Spleen (tissue), 11 donors: ENCODE measurements at regions not wholly inside any gene's neighbourhood (a gene's known extent, or its start where the extent isn't known, plus 50 kb on each side); places are given as distances from the start of the nearest gene placed in this dataset.

Experiments used
- DNase-seq: peaks from one replicate; pipeline ENCODE4 v3.0.0-alpha.2; 2020
- H3K27ac ChIP-seq, 8 donors: fragments of 200-600 bp; sonication (generic) in 7 of 8; 1 replicate in 4 of 8; 2 replicates in 4 of 8; pipeline versions ENCODE4 v1.5.0 to v1.8.0; 2016 to 2021; ENCODE audit warnings: inconsistent platforms in 4 of 8, mild to moderate bottlenecking in 4 of 8, moderate library complexity in 1 of 8
- H3K27me3 ChIP-seq, 7 donors: fragments of 200-600 bp; sonication (generic) in 6 of 7; replicated peaks in 1 of 7; 1 replicate in 4 of 7; 2 replicates in 3 of 7; pipeline versions ENCODE4 v1.5.0 to v1.8.0; 2016 to 2021; ENCODE audit warnings: inconsistent platforms in 3 of 7, mild to moderate bottlenecking in 1 of 7
- H3K36me3 ChIP-seq, 6 donors: fragments of 200-600 bp; sonication (generic) in 5 of 6; 1 replicate in 4 of 6; 2 replicates in 2 of 6; pipeline versions ENCODE4 v1.5.0 to v1.8.0; 2016 to 2021; ENCODE audit warnings: inconsistent platforms in 2 of 6
- H3K4me1 ChIP-seq, 6 donors: fragments of 200-600 bp; sonication (generic) in 5 of 6; 1 replicate in 3 of 6; 2 replicates in 3 of 6; pipeline versions ENCODE4 v1.5.0 to v1.8.0; 2016 to 2021; ENCODE audit warnings: inconsistent platforms in 3 of 6
- H3K4me3 ChIP-seq, 8 donors: fragments of 200-600 bp; sonication (generic) in 7 of 8; 1 replicate in 4 of 8; 2 replicates in 4 of 8; pipeline versions ENCODE4 v1.5.0 to v1.8.0; 2016 to 2021; ENCODE audit warnings: inconsistent platforms in 4 of 8, mild to moderate bottlenecking in 4 of 8, moderate library complexity in 2 of 8
- H3K9me3 ChIP-seq, 8 donors: fragments of 200-600 bp; sonication (generic) in 7 of 8; 1 replicate in 4 of 8; 2 replicates in 4 of 8; pipeline versions ENCODE4 v1.5.0 to v1.8.0; 2016 to 2021; ENCODE audit warnings: inconsistent platforms in 4 of 8
- CTCF ChIP-seq, 11 experiments: fragments of 200-600 bp in 7 of 11; fragments of 450-650 bp in 4 of 11; sonication (generic) in 4 of 11; IDR thresholded peaks in 8 of 11; conservative IDR thresholded peaks in 3 of 11; 1 replicate in 7 of 11; 2 replicates in 4 of 11; pipeline versions ENCODE4 v1.4.0 to v1.8.0; 2016 to 2021; ENCODE audit warnings: antibody characterized with exemption in 11 of 11, inconsistent platforms in 4 of 11, mild to moderate bottlenecking in 1 of 11
- POLR2A ChIP-seq, 3 donors: fragments of 450-650 bp; IDR thresholded peaks; one replicate each; pipeline ENCODE4 v1.5.1; 2017; ENCODE audit warnings: antibody characterized with exemption in 3 of 3, mild to moderate bottlenecking in 1 of 3
- POLR2AphosphoS5 ChIP-seq, 3 donors: sonication (generic); formaldehyde crosslinking; IDR thresholded peaks; one replicate each; pipeline ENCODE4 v1.5.1; 2017; ENCODE audit warnings: antibody characterized with exemption in 3 of 3
- WGBS, 5 donors: extraction: QIAGEN DNeasy Blood & Tissue Kit in 3 of 5; methylation state at CpG; one replicate each; pipeline versions ENCODE4 v1.1.5 to v1.1.7; 2013 to 2018; 5-methylcytosine and 5-hydroxymethylcytosine counted together
- intact Hi-C: fragments of 100-400 bp; cut with DNase I; formaldehyde crosslinking; loops from one replicate; pipeline ENCODE4 v1.15.0; 2023; ENCODE audit warnings: low total_unique reads
- donor health status: healthy with polysubstance abuse.
- donor health status: DM: no; HTN: no; CAD: no; lungs with moderate emphysema.
- donor health status: DM: no; HTN: no; CAD: no.
- donor health status: Bipolar disorder and iron deficiency.
- donor health status: healthy.
- donor health status: DM: no; HTN: no; CAD: no.
- donor health status: DM: yes; HTN: yes; CAD: no.

GRCh38 chr14:86237733-86238132 is 707.8 kb downstream of the FLRT2 start:
- TF ChIP-seq POLR2AphosphoS5 (IDR thresholded peaks at IDR 0.05) (no peak), CTCF (IDR thresholded peaks at IDR 0.05 in 8 of 11, conservative IDR thresholded peaks at IDR 0.05 in 3 of 11) (no peak), POLR2A (IDR thresholded peaks at IDR 0.05) (no peak)

GRCh38 chr14:86221755-86222154 is 691.8 kb downstream of the FLRT2 start:
- Histone ChIP-seq H3K9me3 (no peaks in the 10 kb centered on the region), H3K4me1 (no peaks in the 10 kb centered on the region), H3K4me3 (no peak overlapping the region), H3K36me3 (no peaks in the 10 kb centered on the region), H3K27me3 (no peaks in the 10 kb centered on the region), H3K27ac (no peak overlapping the region)
- no peak for DNase-seq
- TF ChIP-seq POLR2AphosphoS5 (IDR thresholded peaks at IDR 0.05), result no peak
- TF ChIP-seq POLR2A (IDR thresholded peaks at IDR 0.05), result no peak
- TF ChIP-seq CTCF (IDR thresholded peaks at IDR 0.05 in 8 of 11, conservative IDR thresholded peaks at IDR 0.05 in 3 of 11), result no peak
- WGBS, 5 donors, result 66 to 83% (median 79%) methylated on average over 3 of the region's 3 CpGs
- intact Hi-C loops, result no loop called here

More at GRCh38 chr14:86237733-86238132, 707.8 kb downstream of the FLRT2 start:
- Histone ChIP-seq H3K27ac (no peak overlapping the region), H3K4me3 (no peak overlapping the region), H3K4me1 (no peaks in the 10 kb centered on the region), H3K27me3 (no peaks in the 10 kb centered on the region), H3K9me3 (peaks cover 0 to 26% (median 14%) of the 10 kb centered on the region in 8 donors), H3K36me3 (no peaks in the 10 kb centered on the region)
- intact Hi-C loops, result no loop called here
- 66 to 77% (median 73%) methylated on average over 4 of the region's 4 CpGs for WGBS, 5 donors
- DNase-seq, result no peak

- Histone ChIP-seq H3K9me3 (no peaks in the 10 kb centered on the region), H3K4me1 (no peaks in the 10 kb centered on the region), H3K27me3 (no peaks in the 10 kb centered on the region), H3K4me3 (no peak overlapping the region), H3K36me3 (no peaks in the 10 kb centered on the region), H3K27ac (no peak overlapping the region)
- no peak for DNase-seq
- 63 to 80% (median 74%) methylated on average over 3 of the region's 3 CpGs for WGBS, 5 donors
- TF ChIP-seq CTCF (IDR thresholded peaks at IDR 0.05 in 8 of 11, conservative IDR thresholded peaks at IDR 0.05 in 3 of 11) (no peak), POLR2A (IDR thresholded peaks at IDR 0.05) (no peak), POLR2AphosphoS5 (IDR thresholded peaks at IDR 0.05) (no peak)
- intact Hi-C loops, result no loop called here
These were observed 691.1 kb downstream of the FLRT2 start for GRCh38 chr14:86221000-86221399.

- Histone ChIP-seq H3K4me1 (no peaks in the 10 kb centered on the region), H3K9me3 (no peaks in the 10 kb centered on the region), H3K27ac (no peak overlapping the region), H3K4me3 (no peak overlapping the region), H3K27me3 (no peaks in the 10 kb centered on the region), H3K36me3 (no peaks in the 10 kb centered on the region)
- intact Hi-C loops, result no loop called here
- DNase-seq, result no peak
- TF ChIP-seq CTCF (IDR thresholded peaks at IDR 0.05 in 8 of 11, conservative IDR thresholded peaks at IDR 0.05 in 3 of 11) (no peak), POLR2AphosphoS5 (IDR thresholded peaks at IDR 0.05) (no peak), POLR2A (IDR thresholded peaks at IDR 0.05) (no peak)
- 77 to 90% (median 81%) methylated on average over 14 of the region's 14 CpGs for whole genome bisulfite sequencing, 5 donors
These were observed 687.6 kb downstream of the FLRT2 start for GRCh38 chr14:86217523-86217922.
